Caco-2 (cell line): ENCODE measurements at regions not wholly inside any gene's neighbourhood (a gene's known extent, or its start where the extent isn't known, plus 50 kb on each side); places are given as distances from the start of the nearest gene placed in this dataset.
"Not testable (repeated sequence)": the region's sequence is repeated elsewhere in the genome, so short reads cannot be mapped to it uniquely, and the experiment has no call there.

Source experiments
- BruUV-seq: library from RNA; stranded (reverse); fragments of 400-500 nt; replicated peaks from 2 replicates; lab custom pipeline; 2021; lab: Mats Ljungman, UMichigan
- CTCF ChIA-PET: fragments of 300-600 bp; sonication (Branson Sonifier 250); formaldehyde crosslinking; loops from one replicate; lab custom pipeline; 2022; ENCODE audit warnings: antibody characterized with exemption; lab: Charles Lee
- POLR2A ChIA-PET: fragments of 300-600 bp; sonication (Branson Sonifier 250); formaldehyde crosslinking; loops from one replicate; lab custom pipeline; 2022; ENCODE audit warnings: antibody characterized with exemption; lab: Charles Lee
- DNase-seq, 2 experiments: peaks; one replicate each; pipeline versions ENCODE4 v3.0.0 to v3.0.0-alpha.2; 2020 to 2022
- H3K27me3 ChIP-seq: replicated peaks from 2 replicates; pipeline ENCODE4 v1.6.0; 2011; ENCODE audit warnings: low read length; ENCODE audit not compliant: control insufficient read depth, insufficient read depth
- H3K36me3 ChIP-seq: 2 replicates; pipeline ENCODE4 v1.5.1; 2011; ENCODE audit warnings: low read length; ENCODE audit not compliant: control insufficient read depth, insufficient read depth
- H3K4me1 ChIP-seq: fragments of 250-450 bp; sonication (Bioruptor Pico); 2 replicates; pipeline ENCODE4 v1.5.1; 2020; ENCODE audit warnings: mild to moderate bottlenecking
- H3K4me3 ChIP-seq: 2 replicates; pipeline ENCODE4 v1.5.1; 2011; ENCODE audit warnings: low read depth, mild to moderate bottlenecking, control low read depth, low read length
- H3K9me3 ChIP-seq: fragments of 250-450 bp; sonication (Bioruptor Pico); 2 replicates; pipeline ENCODE4 v1.5.1; 2020; ENCODE audit warnings: mild to moderate bottlenecking, moderate library complexity
- H3K27ac Mint-ChIP-seq: one replicate; pipeline ENCODE4 v1.8.0; 2022; ENCODE audit warnings: mixed read lengths; ENCODE audit not compliant: unreplicated experiment
- H3K27me3 Mint-ChIP-seq: one replicate; pipeline ENCODE4 v1.8.0; 2022; ENCODE audit warnings: mixed read lengths; ENCODE audit not compliant: insufficient read depth, unreplicated experiment
- H3K36me3 Mint-ChIP-seq: one replicate; pipeline ENCODE4 v1.8.0; 2022; ENCODE audit warnings: mild to moderate bottlenecking, mixed read lengths; ENCODE audit not compliant: insufficient read depth, unreplicated experiment
- H3K4me1 Mint-ChIP-seq: one replicate; pipeline ENCODE4 v1.8.0; 2022; ENCODE audit warnings: low read depth, mixed read lengths; ENCODE audit not compliant: unreplicated experiment
- H3K4me3 Mint-ChIP-seq: one replicate; pipeline ENCODE4 v1.8.0; 2022; ENCODE audit warnings: mild to moderate bottlenecking, moderate library complexity, mixed read lengths; ENCODE audit not compliant: unreplicated experiment
- H3K9me3 Mint-ChIP-seq: one replicate; pipeline ENCODE4 v1.8.0; 2022; ENCODE audit warnings: mixed read lengths; ENCODE audit not compliant: unreplicated experiment
- CTCF ChIP-seq, 2 experiments: fragments of 200-600 bp in 1 of 2; IDR thresholded peaks; 1 replicate in 1 of 2; 2 replicates in 1 of 2; pipeline versions ENCODE4 v1.5.1 to v1.8.0; 2011 to 2022; ENCODE audit warnings: antibody characterized with exemption in 1 of 2, control low read depth in 1 of 2, inconsistent platforms in 1 of 2, low read depth in 1 of 2, low read length in 1 of 2, mild to moderate bottlenecking in 1 of 2, moderate library complexity in 1 of 2; ENCODE audit not compliant: insufficient read depth in 1 of 2, severe bottlenecking in 1 of 2, unreplicated experiment in 1 of 2
- intact Hi-C: fragments of 100-400 bp; cut with micrococcal nuclease; formaldehyde crosslinking; loops from one replicate; pipeline ENCODE4 v1.10.0; 2022; ENCODE audit not compliant: unreplicated experiment

- Mint-ChIP-seq H3K27ac (no peak overlapping the region), H3K27me3 (peaks cover 20% of the 10 kb centered on the region), H3K36me3 (no peaks in the 10 kb centered on the region), H3K9me3 (no peaks in the 10 kb centered on the region), H3K4me3 (no peak overlapping the region), H3K4me1 (no peaks in the 10 kb centered on the region)
- BruUV-seq, result no TSS peak
- DNase-seq, result no peak
- H3K4me3 ChIP-seq, result no peak overlapping the region
- intact Hi-C loops, result no loop called here
- TF ChIP-seq CTCF (IDR thresholded peaks at IDR 0.05; ENCODE audit: insufficient read depth in 1 of 2, low read depth in 1 of 2, low read length in 1 of 2, severe bottlenecking in 1 of 2, unreplicated experiment in 1 of 2), result no peak
- no peaks in the 10 kb centered on the region for H3K4me1 ChIP-seq
- H3K9me3 ChIP-seq, result no peaks in the 10 kb centered on the region
- POLR2A ChIA-PET, result no interaction called here
- CTCF ChIA-PET, result no interaction called here
- H3K36me3 ChIP-seq, result no peaks in the 10 kb centered on the region
- no peaks in the 10 kb centered on the region for H3K27me3 ChIP-seq
Measured at GRCh38 chr6:133092199-133092598, 149.0 kb upstream of the EYA4 start.

- DNase-seq, result no peak
- no TSS peak for BruUV-seq
- Histone ChIP-seq H3K36me3 (no peaks in the 10 kb centered on the region), H3K9me3 (no peaks in the 10 kb centered on the region), H3K4me1 (no peaks in the 10 kb centered on the region), H3K27me3 (no peaks in the 10 kb centered on the region), H3K4me3 (no peak overlapping the region)
- no peak for TF ChIP-seq CTCF (IDR thresholded peaks at IDR 0.05; ENCODE audit: insufficient read depth in 1 of 2, low read depth in 1 of 2, low read length in 1 of 2, severe bottlenecking in 1 of 2, unreplicated experiment in 1 of 2)
- no peak overlapping the region for H3K27ac Mint-ChIP-seq
- no peaks in the 10 kb centered on the region for H3K9me3 Mint-ChIP-seq
- H3K36me3 Mint-ChIP-seq, result no peaks in the 10 kb centered on the region
- H3K27me3 Mint-ChIP-seq, result peaks cover 22% of the 10 kb centered on the region
- ChIA-PET CTCF (no interaction called here), POLR2A (no interaction called here)
- H3K4me3 Mint-ChIP-seq, result no peak overlapping the region
- H3K4me1 Mint-ChIP-seq, result no peaks in the 10 kb centered on the region
- intact Hi-C loops, result no loop called here
Measured at GRCh38 chr6:133092771-133093170, 148.4 kb upstream of the EYA4 start.

- H3K4me1 ChIP-seq, H3K4me1 Mint-ChIP-seq, H3K36me3 ChIP-seq, CTCF ChIA-PET, H3K4me3 ChIP-seq, H3K4me3 Mint-ChIP-seq, H3K27ac Mint-ChIP-seq, intact Hi-C loops, BruUV-seq, POLR2A ChIA-PET, H3K36me3 Mint-ChIP-seq, H3K9me3 Mint-ChIP-seq, H3K27me3 ChIP-seq, DNase-seq, H3K9me3 ChIP-seq: not testable (repeated sequence)
- H3K27me3 Mint-ChIP-seq, result peaks cover 17% of the 10 kb centered on the region
Measured at GRCh38 chr6:133093211-133093610, 147.9 kb upstream of the EYA4 start.

GRCh38 chr6:133093956-133094355 lies 147.2 kb upstream of the EYA4 start:
- no peaks in the 10 kb centered on the region for H3K4me1 ChIP-seq
- H3K4me3 ChIP-seq, result no peak overlapping the region
- Mint-ChIP-seq H3K27me3 (peaks cover 17% of the 10 kb centered on the region), H3K36me3 (no peaks in the 10 kb centered on the region), H3K4me3 (no peak overlapping the region), H3K4me1 (no peaks in the 10 kb centered on the region), H3K27ac (no peak overlapping the region), H3K9me3 (no peaks in the 10 kb centered on the region)
- ChIA-PET CTCF (no interaction called here), POLR2A (no interaction called here)
- no TSS peak for BruUV-seq
- no peak for DNase-seq
- H3K27me3 ChIP-seq, result no peaks in the 10 kb centered on the region
- no peaks in the 10 kb centered on the region for H3K36me3 ChIP-seq
- H3K9me3 ChIP-seq, result no peaks in the 10 kb centered on the region
- intact Hi-C loops, result no loop called here
- no peak for TF ChIP-seq CTCF (IDR thresholded peaks at IDR 0.05; ENCODE audit: insufficient read depth in 1 of 2, low read depth in 1 of 2, low read length in 1 of 2, severe bottlenecking in 1 of 2, unreplicated experiment in 1 of 2)
